NCI-H2171 (cell line): ENCODE measurements at regions not wholly inside any gene's neighbourhood (a gene's known extent, or its start where the extent isn't known, plus 50 kb on each side); places are given as distances from the start of the nearest gene placed in this dataset.
"Not testable (repeated sequence)": the region's sequence is repeated elsewhere in the genome, so short reads cannot be mapped to it uniquely, and the experiment has no call there.

ENCODE experiments used
- DNase-seq: peaks from one replicate; lab custom pipeline; 2025; lab: John Stamatoyannopoulos, UW

- DNase-seq, result no peak
Measured at GRCh38 chr5:56732121-56732520, 83.2 kb upstream of the MAP3K1 start.

GRCh38 chr5:56731473-56731872 is 83.9 kb upstream of the MAP3K1 start:
- DNase-seq, result not testable (repeated sequence)

DNA sequence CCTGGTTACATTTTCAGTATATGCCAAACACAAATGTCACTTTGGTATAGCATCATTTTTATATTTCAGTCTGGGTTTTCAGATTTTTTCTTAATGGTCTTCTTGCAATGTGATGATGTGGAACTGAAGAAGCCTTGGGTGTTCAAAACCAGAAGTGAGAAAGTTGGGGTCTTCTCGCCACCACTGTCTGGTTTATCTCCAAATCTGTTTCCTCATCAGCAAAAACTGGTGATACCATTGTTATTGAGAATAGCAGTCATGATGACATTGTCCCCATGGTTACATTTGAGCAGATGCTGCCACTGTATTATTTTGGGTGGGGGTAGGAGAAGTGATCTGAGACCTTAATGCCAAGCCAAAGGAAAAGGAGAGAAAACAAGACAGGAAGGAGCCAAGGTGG is 85.9 kb upstream of the MAP3K1 start:
- no peak for DNase-seq

GRCh38 chr5:56725711-56726411 is 89.5 kb upstream of the MAP3K1 start:
- DNase-seq, result no peak

- DNase-seq, result not testable (repeated sequence)
Measured at GRCh38 chr5:56724857-56725256, 90.5 kb upstream of the MAP3K1 start.

DNA sequence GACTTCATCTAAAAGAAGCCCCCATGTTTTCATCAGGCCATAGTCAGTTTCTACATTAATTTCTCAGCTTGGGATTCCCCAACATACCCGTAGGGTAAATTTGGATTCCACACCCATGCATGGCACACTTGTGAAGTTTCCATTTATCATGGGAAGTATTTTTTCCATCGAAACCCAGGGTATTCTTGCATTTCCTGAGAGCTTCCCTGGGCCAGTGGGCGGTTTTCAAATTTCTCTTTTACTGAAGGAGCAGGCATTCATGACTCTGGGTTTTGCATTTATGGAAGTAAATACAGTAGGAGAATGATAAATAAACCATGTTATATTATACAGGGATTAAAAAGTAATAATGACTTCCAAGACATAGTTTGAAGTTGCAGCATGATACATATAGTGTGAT is 93.0 kb upstream of the MAP3K1 start:
- no peak for DNase-seq

DNA sequence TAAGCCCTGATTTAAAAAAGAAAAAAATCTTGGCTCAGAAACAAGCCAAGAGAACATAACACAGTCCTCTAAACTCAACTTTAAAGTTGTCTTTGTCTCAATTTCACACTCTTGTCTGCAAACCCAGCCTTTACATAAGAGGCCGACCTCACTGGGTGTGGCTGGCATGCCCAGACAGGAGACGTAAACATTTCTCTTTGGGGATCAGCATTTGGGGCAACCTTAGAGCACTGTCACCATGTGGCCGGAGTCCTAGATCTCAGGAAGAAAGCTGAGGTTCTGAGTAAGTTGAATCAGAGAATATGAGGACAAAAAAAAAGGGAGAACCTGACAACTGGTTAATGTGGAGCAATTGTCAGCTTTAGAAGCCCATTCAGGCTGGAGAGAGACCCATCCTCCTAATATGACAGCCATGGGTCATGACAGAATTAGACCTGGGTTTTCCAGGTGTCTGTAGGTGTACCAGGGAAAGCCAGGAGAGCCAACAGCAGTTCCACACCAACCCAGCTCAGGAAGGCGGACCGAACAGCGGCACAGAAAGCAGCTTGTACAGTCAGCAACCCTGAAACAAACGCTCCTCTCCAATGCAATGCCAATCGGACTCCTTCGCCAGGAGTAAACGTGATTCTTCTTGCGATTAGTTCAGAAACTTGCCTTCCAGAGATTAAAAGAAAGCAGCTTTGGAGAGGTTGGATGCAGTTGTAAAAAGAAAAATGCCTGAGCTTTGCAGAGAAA is 97.9 kb upstream of the MAP3K1 start:
- DNase-seq, result no peak

GRCh38 chr5:56715986-56716385 is 99.4 kb upstream of the MAP3K1 start:
- DNase-seq, result no peak

DNA sequence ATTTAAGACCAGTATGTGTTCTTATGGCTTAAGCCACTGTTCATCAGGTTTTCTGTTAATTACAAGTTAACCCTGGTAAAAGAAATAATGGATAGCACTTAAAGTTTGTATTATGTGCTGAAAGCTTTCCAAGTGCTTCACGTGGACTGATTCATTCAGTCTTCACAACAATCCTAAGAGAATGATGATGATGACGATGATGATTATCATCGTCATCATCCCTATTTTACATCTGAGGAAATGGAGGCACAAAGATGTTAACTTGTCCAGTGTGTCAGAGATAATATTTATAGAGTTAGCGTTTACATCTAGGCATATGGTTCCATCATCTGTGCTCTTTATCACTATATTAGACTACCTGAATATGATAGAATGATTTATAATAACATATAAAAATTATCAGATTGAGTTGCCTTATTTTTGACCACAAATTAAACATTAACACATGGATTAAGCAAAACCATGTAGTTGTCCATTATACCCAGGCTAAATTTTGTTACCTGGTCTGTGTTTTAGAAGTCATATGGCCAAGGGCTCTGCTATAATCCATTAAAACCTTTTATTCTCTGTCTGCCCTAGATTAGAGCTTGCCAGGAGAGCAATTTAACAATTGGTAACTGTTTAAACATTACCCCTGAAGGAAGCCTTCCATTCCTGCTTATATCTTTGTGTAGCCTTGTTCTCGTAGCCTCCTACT is 102.3 kb upstream of the MAP3K1 start:
- DNase-seq, result no peak

- no peak for DNase-seq
Measured at GRCh38 chr5:56710826-56711590, 104.3 kb upstream of the MAP3K1 start.

DNA sequence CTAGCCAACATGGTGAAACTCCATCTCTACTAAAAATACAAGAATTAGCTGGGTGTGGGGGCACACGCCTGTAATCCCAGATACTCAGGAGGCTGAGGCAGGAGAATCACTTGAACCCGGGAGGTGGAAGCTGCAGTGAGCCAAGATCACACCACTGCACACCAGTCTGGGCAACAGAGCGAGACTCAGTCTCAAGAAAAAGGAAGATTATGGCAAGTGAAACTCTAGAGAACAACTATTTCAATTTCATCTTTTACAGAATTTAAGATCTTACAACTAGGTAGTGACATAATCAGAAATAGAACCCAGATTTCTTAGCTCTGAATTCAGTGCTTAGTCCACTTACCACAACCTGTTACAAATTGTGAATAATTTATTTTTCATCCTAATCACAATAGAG is 108.8 kb upstream of the MAP3K1 start:
- DNase-seq, result no peak

DNA sequence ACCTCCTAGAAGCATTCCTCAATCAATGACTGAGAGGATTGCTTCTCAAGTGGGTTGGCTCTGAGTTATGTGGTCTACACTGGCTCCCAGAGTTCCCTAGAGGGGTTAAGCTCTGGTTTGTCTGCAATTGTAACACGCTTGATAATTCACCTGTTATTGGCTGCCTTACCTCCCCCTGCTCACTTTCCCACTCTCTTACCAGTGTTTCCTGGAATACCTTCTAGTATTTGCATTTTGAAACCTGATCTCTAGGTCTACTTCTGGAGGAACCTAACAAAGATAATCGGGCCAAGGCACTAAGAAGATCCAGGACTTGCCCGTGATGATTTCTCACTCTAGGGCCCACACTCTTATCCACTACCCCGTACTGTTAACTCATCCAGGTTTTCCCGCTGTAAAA is 110.1 kb upstream of the MAP3K1 start:
- no peak for DNase-seq

DNA sequence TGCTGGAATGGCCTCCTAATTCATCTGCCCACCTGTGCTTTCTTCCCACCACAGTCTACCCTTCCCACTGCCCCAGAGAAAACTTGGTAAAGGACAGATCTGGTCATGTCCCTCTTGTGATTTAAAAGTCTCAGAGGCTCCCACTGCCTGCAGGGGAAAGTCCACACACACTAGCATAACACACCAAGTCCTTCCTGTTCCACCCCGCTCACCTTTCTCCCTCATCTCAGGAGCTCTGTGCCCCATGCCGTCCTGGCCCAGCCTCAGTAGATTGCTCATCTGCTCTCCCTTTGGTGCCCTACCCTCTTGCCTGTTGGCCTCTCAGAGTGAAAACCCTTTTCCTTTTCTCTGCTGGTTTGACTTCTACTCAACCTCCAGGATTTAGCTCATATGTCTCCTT is 111.4 kb upstream of the MAP3K1 start:
- DNase-seq, result no peak

DNA sequence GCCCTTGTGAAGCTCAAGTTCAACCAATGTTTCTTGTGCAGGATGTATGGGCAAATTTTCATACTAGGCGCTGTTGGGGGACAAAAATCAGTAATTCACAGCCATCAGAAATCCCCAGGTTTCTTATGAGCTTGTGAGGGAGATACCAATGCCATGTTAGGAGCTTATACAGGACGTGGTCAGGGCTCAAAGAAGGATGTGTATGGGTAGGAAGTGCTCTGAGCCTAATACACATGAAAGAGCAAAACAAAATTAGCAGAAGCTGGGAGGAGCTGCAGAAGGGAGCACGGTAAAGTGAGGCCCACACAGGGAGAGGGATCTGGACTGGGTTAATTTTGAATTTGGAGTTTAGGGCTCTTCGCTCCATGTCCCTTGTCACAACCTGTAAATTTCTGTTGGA is 114.6 kb upstream of the MAP3K1 start:
- no peak for DNase-seq

DNA sequence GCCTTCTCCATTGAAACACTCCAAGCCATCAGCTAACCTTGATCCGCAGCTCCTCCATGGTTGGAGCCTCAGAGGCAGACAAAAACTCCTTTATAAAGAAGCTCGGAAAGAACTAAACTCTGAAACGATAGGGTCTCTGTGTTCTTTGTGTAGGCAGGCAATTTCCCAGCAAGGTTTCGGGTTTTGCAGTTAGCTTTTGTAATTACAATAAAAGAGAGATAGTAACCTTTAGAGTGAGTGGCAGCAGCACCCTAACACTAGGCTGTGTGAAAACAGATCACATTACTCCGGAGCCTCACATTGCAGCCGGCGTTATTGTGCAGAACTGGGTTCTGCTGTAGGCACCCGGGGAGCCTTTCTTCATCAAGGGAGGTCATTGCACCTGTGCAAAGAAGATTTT is 115.8 kb upstream of the MAP3K1 start:
- peak; percentile 14 for DNase-seq

DNA sequence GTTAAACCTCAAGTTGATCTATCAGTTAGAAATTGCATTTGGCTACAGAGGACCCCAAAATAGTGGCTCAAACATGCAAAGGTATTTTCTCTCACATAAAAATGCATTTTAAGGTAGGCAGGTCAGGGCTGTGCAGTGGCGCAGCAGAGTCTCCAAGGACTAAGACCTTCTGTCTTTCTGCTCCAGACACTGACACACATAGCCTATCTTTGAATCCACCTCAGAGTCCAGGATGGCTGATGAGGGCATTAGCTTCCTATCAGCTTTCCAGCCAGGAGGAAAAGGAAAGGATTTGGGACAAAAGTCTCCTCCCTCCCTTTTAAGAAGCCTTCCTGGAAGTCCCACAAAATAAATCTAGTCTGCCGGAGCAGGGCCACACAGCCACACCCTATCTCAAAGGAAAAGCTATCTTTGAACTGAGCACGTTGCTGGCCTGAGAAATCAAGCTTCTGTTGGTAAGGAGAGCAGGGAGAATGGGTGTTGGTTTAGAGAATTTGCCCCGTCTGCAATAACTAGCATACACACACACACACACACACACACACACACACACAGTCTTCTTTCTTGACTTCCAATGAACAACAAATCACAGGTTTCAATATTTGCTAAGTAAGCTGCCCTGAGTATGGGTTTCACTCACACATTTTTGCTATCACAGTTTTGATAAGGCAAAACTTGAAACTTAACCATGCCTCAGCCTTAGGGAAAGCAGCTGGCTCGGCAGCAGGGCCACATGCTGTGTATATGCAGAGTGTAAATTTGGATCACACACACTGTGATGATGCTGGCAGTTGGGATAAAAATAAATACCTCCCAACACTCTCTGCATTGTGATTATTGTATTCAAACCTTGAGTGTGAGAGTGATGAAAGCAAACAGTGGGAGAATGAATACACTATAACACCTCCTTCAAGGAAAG is 116.6 kb upstream of the MAP3K1 start:
- DNase-seq, result peak; percentile 8

GRCh38 chr5:56696900-56697299 is 118.4 kb upstream of the MAP3K1 start:
- no peak for DNase-seq

- no peak for DNase-seq
Measured at GRCh38 chr5:56693220-56693579, 122.1 kb upstream of the MAP3K1 start.

DNA sequence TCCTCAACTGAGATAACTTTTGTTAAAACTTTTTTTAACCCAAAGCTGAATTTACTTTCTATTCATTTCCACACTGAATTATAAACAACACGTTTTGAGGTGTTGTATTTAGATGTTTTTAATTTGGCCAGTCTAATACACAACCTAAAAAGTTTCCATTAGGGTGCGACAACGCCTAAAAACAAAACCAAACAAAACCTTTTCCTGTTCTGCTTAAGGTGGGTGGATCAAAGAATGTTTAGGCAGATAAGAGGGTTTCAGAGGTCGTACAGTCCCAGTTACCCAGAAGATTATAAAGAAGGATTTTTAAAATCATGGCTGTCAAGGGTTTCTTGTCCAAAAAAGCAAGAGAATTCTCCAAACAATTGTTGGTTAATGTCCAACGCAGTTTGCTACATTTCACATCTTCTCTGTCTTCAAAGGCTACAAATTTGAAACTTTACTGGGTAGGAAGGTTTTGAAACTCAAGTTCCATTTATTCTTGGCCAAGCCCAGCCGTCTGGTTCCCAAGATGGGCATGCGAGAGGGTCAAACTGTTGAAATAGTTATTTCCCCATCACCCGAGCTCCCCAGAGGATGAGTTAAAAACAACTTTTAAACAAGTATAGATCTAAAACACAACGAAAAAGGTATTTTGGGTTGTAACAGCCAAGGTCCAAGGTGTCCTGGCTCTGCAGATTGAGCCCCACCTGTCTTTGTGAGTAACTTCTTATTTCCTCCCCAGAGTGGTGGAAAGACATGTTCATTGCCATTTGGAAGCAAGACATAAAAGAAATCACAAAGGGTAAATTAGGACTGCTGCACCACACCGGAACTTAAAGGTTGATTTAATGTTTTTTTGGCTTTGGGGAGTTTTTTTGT is 122.8 kb upstream of the MAP3K1 start:
- DNase-seq, result no peak

GRCh38 chr5:56688402-56688801 is 126.9 kb upstream of the MAP3K1 start:
- DNase-seq, result no peak
